Fibroblast of lung (primary cell): ENCODE measurements at regions not wholly inside any gene's neighbourhood (a gene's known extent, or its start where the extent isn't known, plus 50 kb on each side); places are given as distances from the start of the nearest gene placed in this dataset.

Source experiments
- DNase-seq, 2 donors: peaks; one replicate each; pipeline versions ENCODE4 v3.0.0 to v3.0.0-alpha.2; 2010; ENCODE audit warnings: low read depth in 2 of 2
- H2AFZ ChIP-seq: 2 replicates; pipeline ENCODE4 v1.5.1; 2012; ENCODE audit warnings: low read length, control low read depth, inconsistent platforms
- H3K27ac ChIP-seq: 2 replicates; pipeline ENCODE4 v1.5.1; 2011; ENCODE audit warnings: low read length, control low read depth; ENCODE audit not compliant: insufficient read depth
- H3K27me3 ChIP-seq: 2 replicates; pipeline ENCODE4 v1.5.1; 2011; ENCODE audit warnings: mild to moderate bottlenecking, low read length; ENCODE audit not compliant: control insufficient read depth, insufficient read depth
- H3K36me3 ChIP-seq: 2 replicates; pipeline ENCODE4 v1.5.1; 2011; ENCODE audit warnings: low read length; ENCODE audit not compliant: control insufficient read depth, insufficient read depth
- H3K4me1 ChIP-seq: 2 replicates; pipeline ENCODE4 v1.5.1; 2011; ENCODE audit warnings: low read length; ENCODE audit not compliant: control insufficient read depth, insufficient read depth; ENCODE audit errors: extremely low read depth
- H3K4me2 ChIP-seq: 2 replicates; pipeline ENCODE4 v1.5.1; 2011; ENCODE audit warnings: low read length, control low read depth; ENCODE audit not compliant: insufficient read depth; ENCODE audit errors: extremely low read depth
- H3K4me3 ChIP-seq, 4 experiments: fragments of 200-600 bp in 1 of 4; sonication (generic) in 1 of 4; replicated peaks in 1 of 4; 2 replicates each; pipeline ENCODE4 v1.5.1; 2011 to 2016; ENCODE audit warnings: low read length in 4 of 4, low read depth in 3 of 4, mild to moderate bottlenecking in 3 of 4, control low read depth in 2 of 4, inconsistent platforms in 1 of 4, mixed read lengths in 1 of 4; ENCODE audit not compliant: insufficient read depth in 1 of 4; ENCODE audit errors: control extremely low read depth in 1 of 4
- H3K79me2 ChIP-seq: 2 replicates; pipeline ENCODE4 v1.5.1; 2012; ENCODE audit warnings: mild to moderate bottlenecking, low read length, inconsistent platforms; ENCODE audit not compliant: control insufficient read depth, insufficient read depth
- H3K9ac ChIP-seq: 2 replicates; pipeline ENCODE4 v1.5.1; 2011; ENCODE audit warnings: mild to moderate bottlenecking, low read length, control low read depth; ENCODE audit not compliant: insufficient read depth
- H3K9me3 ChIP-seq: 2 replicates; pipeline ENCODE4 v1.5.1; 2012; ENCODE audit warnings: low read depth, low read length; ENCODE audit not compliant: control insufficient read depth, insufficient read depth
- H4K20me1 ChIP-seq: 2 replicates; pipeline ENCODE4 v1.5.1; 2011; ENCODE audit warnings: low read length; ENCODE audit not compliant: control insufficient read depth, insufficient read depth; ENCODE audit errors: extremely low read depth
- EZH2 ChIP-seq: IDR thresholded peaks from 2 replicates; pipeline ENCODE4 v1.5.1; 2012; ENCODE audit warnings: low read length, control low read depth, mild to moderate bottlenecking; ENCODE audit errors: missing control alignments
- TF ChIP-seq, protein P1 (sequence below), 2 donors: IDR thresholded peaks in 1 of 2; conservative IDR thresholded peaks in 1 of 2; 1 replicate in 1 of 2; 2 replicates in 1 of 2; pipeline ENCODE4 v1.5.1; 2011 to 2012; ENCODE audit warnings: low read length in 2 of 2, control low read depth in 1 of 2, inconsistent platforms in 1 of 2, low read depth in 1 of 2, mild to moderate bottlenecking in 1 of 2

DNA sequence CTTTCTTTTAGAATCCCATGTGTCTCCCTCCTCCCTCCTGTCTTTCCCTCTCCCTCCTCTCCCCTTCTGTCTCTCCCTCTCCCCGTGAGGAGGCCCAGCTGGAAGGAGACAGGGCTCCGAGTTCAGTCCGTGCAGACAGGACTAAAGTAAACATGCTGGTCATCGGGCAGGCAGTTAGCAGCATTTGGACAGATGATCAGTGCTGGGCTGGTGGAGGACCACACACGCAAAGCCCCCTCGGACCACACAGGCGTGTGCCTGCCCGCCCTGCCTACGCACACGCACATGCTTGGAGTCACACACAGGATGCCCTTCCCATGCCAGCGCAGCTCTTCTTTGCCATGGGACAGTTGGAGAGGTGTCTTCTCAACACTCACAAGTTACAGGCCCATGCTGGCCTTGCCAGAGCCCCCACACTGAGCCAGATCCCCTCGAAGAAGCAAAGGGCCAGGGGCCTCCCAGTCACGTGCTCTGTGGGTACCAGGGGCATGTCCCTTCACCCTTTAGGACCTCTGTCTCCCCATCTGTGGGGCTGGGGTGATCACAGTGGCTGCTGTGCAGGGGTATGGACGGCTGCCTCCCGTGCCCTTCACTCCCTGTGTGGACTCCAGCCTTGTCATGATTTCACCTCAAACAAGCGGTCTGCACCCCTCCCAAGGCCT is 215.7 kb upstream of the FOXF1 start:
- no peaks in the 10 kb centered on the region for H3K79me2 ChIP-seq
- peak in 1 of 2 donors; percentile 88 for DNase-seq
- H3K9me3 ChIP-seq: no peaks in the 10 kb centered on the region
- peaks cover 22% of the 10 kb centered on the region for H3K4me1 ChIP-seq
- H3K9ac ChIP-seq: no peak overlapping the region
- H3K27me3 ChIP-seq: no peaks in the 10 kb centered on the region
- H4K20me1 ChIP-seq: no peaks in the 10 kb centered on the region
- no peak overlapping the region for H3K4me3 ChIP-seq
- peak overlapping the region; percentile 18 for H3K27ac ChIP-seq
- no peak overlapping the region for H2AFZ ChIP-seq
- no peaks in the 10 kb centered on the region for H3K36me3 ChIP-seq
- TF ChIP-seq, protein P1, sequence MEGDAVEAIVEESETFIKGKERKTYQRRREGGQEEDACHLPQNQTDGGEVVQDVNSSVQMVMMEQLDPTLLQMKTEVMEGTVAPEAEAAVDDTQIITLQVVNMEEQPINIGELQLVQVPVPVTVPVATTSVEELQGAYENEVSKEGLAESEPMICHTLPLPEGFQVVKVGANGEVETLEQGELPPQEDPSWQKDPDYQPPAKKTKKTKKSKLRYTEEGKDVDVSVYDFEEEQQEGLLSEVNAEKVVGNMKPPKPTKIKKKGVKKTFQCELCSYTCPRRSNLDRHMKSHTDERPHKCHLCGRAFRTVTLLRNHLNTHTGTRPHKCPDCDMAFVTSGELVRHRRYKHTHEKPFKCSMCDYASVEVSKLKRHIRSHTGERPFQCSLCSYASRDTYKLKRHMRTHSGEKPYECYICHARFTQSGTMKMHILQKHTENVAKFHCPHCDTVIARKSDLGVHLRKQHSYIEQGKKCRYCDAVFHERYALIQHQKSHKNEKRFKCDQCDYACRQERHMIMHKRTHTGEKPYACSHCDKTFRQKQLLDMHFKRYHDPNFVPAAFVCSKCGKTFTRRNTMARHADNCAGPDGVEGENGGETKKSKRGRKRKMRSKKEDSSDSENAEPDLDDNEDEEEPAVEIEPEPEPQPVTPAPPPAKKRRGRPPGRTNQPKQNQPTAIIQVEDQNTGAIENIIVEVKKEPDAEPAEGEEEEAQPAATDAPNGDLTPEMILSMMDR (conservative IDR thresholded peaks at IDR 0.05 in 1 of 2, IDR thresholded peaks at IDR 0.05 in 1 of 2; ENCODE audit: low read depth in 1 of 2, low read length in 2 of 2): no peak
- TF ChIP-seq EZH2: no peak
- H3K4me2 ChIP-seq: no peak overlapping the region

DNA sequence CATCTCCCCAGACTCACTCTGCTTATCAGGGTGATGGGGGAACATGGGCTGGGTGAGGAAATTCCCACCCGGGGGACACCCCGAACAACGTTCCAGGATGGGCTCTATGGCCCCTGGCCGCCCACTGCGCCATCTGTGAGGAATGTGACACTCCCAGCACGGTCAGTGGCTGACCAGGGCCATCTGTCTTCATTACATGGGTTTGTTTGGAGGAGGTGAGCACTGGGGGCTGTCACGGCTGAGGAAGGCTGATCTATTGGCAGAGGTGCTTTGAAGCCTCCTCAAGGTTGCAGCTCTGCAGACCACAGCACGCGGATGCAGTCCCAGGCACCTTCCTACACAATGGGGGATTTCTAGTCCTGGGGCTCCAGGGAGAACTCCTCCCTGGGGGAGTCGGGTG is 214.1 kb upstream of the FOXF1 start:
- no peak overlapping the region for H3K4me2 ChIP-seq
- TF ChIP-seq EZH2: no peak
- TF ChIP-seq, protein P1 (conservative IDR thresholded peaks at IDR 0.05 in 1 of 2, IDR thresholded peaks at IDR 0.05 in 1 of 2; ENCODE audit: low read depth in 1 of 2, low read length in 2 of 2): no peak
- H3K27ac ChIP-seq: no peak overlapping the region
- no peak overlapping the region for H3K9ac ChIP-seq
- no peaks in the 10 kb centered on the region for H3K36me3 ChIP-seq
- no peaks in the 10 kb centered on the region for H3K79me2 ChIP-seq
- no peak overlapping the region for H3K4me3 ChIP-seq
- H2AFZ ChIP-seq: no peak overlapping the region
- DNase-seq: no peak
- peaks cover 28% of the 10 kb centered on the region for H3K4me1 ChIP-seq
- no peaks in the 10 kb centered on the region for H3K9me3 ChIP-seq
- no peaks in the 10 kb centered on the region for H4K20me1 ChIP-seq
- H3K27me3 ChIP-seq: no peaks in the 10 kb centered on the region

DNA sequence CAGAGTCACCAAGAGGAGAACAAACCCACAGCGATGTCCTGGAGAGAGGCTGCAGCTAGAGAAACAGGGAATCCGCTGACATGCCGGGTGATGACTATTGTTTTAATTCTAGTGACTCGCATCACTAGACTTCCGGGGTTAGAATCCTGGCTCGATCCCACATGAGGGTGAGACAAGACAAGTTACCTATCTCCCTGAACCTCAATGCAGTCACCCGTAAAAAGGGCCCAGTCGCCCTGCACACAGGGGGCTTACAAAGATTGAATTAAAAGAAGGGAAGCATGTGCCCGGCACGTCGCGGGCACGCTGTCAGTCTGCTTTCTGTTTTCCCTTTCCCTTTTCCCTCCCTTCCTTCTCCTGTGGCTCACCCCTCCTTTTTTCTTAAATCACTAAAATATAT is 212.9 kb upstream of the FOXF1 start:
- no peak for TF ChIP-seq EZH2
- TF ChIP-seq, protein P1 (conservative IDR thresholded peaks at IDR 0.05 in 1 of 2, IDR thresholded peaks at IDR 0.05 in 1 of 2; ENCODE audit: low read depth in 1 of 2, low read length in 2 of 2): no peak
- no peaks in the 10 kb centered on the region for H3K27me3 ChIP-seq
- H3K36me3 ChIP-seq: no peaks in the 10 kb centered on the region
- H3K9ac ChIP-seq: no peak overlapping the region
- H3K4me1 ChIP-seq: peaks cover 28% of the 10 kb centered on the region
- H3K27ac ChIP-seq: peak overlapping the region; percentile 78
- peak overlapping the region; percentile 53 for H3K4me2 ChIP-seq
- no peak overlapping the region for H3K4me3 ChIP-seq
- no peaks in the 10 kb centered on the region for H4K20me1 ChIP-seq
- no peak overlapping the region for H2AFZ ChIP-seq
- DNase-seq: peak in 1 of 2 donors; percentile 13
- no peaks in the 10 kb centered on the region for H3K79me2 ChIP-seq
- no peaks in the 10 kb centered on the region for H3K9me3 ChIP-seq
